GM12873 (cell line): ENCODE measurements at regions not wholly inside any gene's neighbourhood (a gene's known extent, or its start where the extent isn't known, plus 50 kb on each side); places are given as distances from the start of the nearest gene placed in this dataset.

Experiments
- CTCF ChIP-seq: IDR thresholded peaks from 2 replicates; pipeline ENCODE4 v1.5.1; 2012; ENCODE audit warnings: low read depth, mild to moderate bottlenecking, moderate library complexity, low read length, control low read depth; ENCODE audit not compliant: insufficient read depth; ENCODE audit errors: missing control alignments

GRCh38 chr6:43965628-43966373 is 161.5 kb downstream of the MRPL14 start:
- TF ChIP-seq CTCF, result no peak

- no peak for TF ChIP-seq CTCF
Observed at GRCh38 chr6:43964659-43965570, 162.3 kb downstream of the MRPL14 start.

GRCh38 chr6:43963877-43964658 is 163.2 kb downstream of the MRPL14 start:
- no peak for TF ChIP-seq CTCF

GRCh38 chr6:43963203-43963602 is 164.0 kb downstream of the MRPL14 start:
- no peak for TF ChIP-seq CTCF

- TF ChIP-seq CTCF, result no peak
Observed at GRCh38 chr6:43962458-43962857, 164.8 kb downstream of the MRPL14 start.

- no peak for TF ChIP-seq CTCF
Observed at GRCh38 chr6:43957273-43957672, 170.0 kb downstream of the MRPL14 start.
